SIG-M5 treated with dmso at 0.1 percent for 504 hours (cell line): ENCODE measurements at regions not wholly inside any gene's neighbourhood (a gene's known extent, or its start where the extent isn't known, plus 50 kb on each side); places are given as distances from the start of the nearest gene placed in this dataset.

Experiments
- DNase-seq: peaks from one replicate; lab custom pipeline; 2025; ENCODE audit not compliant: unreplicated experiment; lab: John Stamatoyannopoulos, UW

GRCh38 chr10:4691301-4691700 lies 134.7 kb upstream of the AKR1E2 start:
- no peak for DNase-seq

- no peak for DNase-seq
Observed at GRCh38 chr10:4688601-4689000, 137.4 kb upstream of the AKR1E2 start.

- no peak for DNase-seq
Observed at GRCh38 chr10:4688168-4688567, 137.8 kb upstream of the AKR1E2 start.

GRCh38 chr10:4687397-4687796 lies 138.6 kb upstream of the AKR1E2 start:
- DNase-seq, result no peak

GRCh38 chr10:4686644-4686996 lies 139.4 kb upstream of the AKR1E2 start:
- DNase-seq, result no peak

GRCh38 chr10:4685904-4686643 lies 139.9 kb upstream of the AKR1E2 start:
- DNase-seq, result no peak

GRCh38 chr10:4685491-4685890 lies 140.5 kb upstream of the AKR1E2 start:
- DNase-seq, result no peak

- DNase-seq, result no peak
Observed at GRCh38 chr10:4684434-4684833, 141.6 kb upstream of the AKR1E2 start.

- no peak for DNase-seq
Observed at GRCh38 chr10:4683838-4684237, 142.2 kb upstream of the AKR1E2 start.

GRCh38 chr10:4683137-4683536 lies 142.9 kb upstream of the AKR1E2 start:
- no peak for DNase-seq

- no peak for DNase-seq
Observed at GRCh38 chr10:4678951-4679671, 146.9 kb upstream of the AKR1E2 start.

GRCh38 chr10:4678023-4678950 lies 147.7 kb upstream of the AKR1E2 start:
- DNase-seq, result no peak

GRCh38 chr10:4677296-4678021 lies 148.5 kb upstream of the AKR1E2 start:
- DNase-seq, result no peak

- no peak for DNase-seq
Observed at GRCh38 chr10:4676566-4676965, 149.4 kb upstream of the AKR1E2 start.

GRCh38 chr10:4675808-4676207 lies 150.2 kb upstream of the AKR1E2 start:
- DNase-seq, result no peak

GRCh38 chr10:4673279-4674040 lies 152.5 kb upstream of the AKR1E2 start:
- DNase-seq, result no peak

- DNase-seq, result no peak
Observed at GRCh38 chr10:4672201-4672600, 153.8 kb upstream of the AKR1E2 start.

GRCh38 chr10:4671451-4672145 lies 154.4 kb upstream of the AKR1E2 start:
- DNase-seq, result no peak

- no peak for DNase-seq
Observed at GRCh38 chr10:4670737-4671136, 155.3 kb upstream of the AKR1E2 start.

- DNase-seq, result no peak
Observed at GRCh38 chr10:4669585-4669984, 156.4 kb upstream of the AKR1E2 start.
